Smooth muscle cell (in vitro differentiated cells): ENCODE measurements at regions not wholly inside any gene's neighbourhood (a gene's known extent, or its start where the extent isn't known, plus 50 kb on each side); places are given as distances from the start of the nearest gene placed in this dataset.

Experiments
- DNase-seq: peaks from one replicate; lab custom pipeline; 2025; ENCODE audit not compliant: unreplicated experiment; lab: John Stamatoyannopoulos, UW
- H2AFZ ChIP-seq: fragments of 200-600 bp; sonication (generic); 2 replicates; pipeline ENCODE4 v1.6.0; 2016; ENCODE audit warnings: antibody characterized with exemption, low read depth, mild to moderate bottlenecking
- H3F3A ChIP-seq: fragments of 200-600 bp; sonication (generic); 2 replicates; pipeline ENCODE4 v1.6.0; 2017; ENCODE audit warnings: antibody characterized with exemption, low read depth
- H3K27ac ChIP-seq: fragments of 200-600 bp; sonication (generic); 2 replicates; pipeline ENCODE4 v1.5.1; 2016; ENCODE audit warnings: low read depth, mild to moderate bottlenecking
- H3K27me3 ChIP-seq: fragments of 200-600 bp; sonication (generic); 2 replicates; pipeline ENCODE4 v1.6.1; 2016; ENCODE audit warnings: low read depth, mild to moderate bottlenecking
- H3K36me3 ChIP-seq: fragments of 200-600 bp; sonication (generic); 2 replicates; pipeline ENCODE4 v1.5.1; 2016; ENCODE audit warnings: low read depth
- H3K4me1 ChIP-seq: fragments of 200-600 bp; sonication (generic); 2 replicates; pipeline ENCODE4 v1.5.1; 2016; ENCODE audit warnings: low read depth
- H3K4me2 ChIP-seq: fragments of 200-600 bp; sonication (generic); 2 replicates; pipeline ENCODE4 v1.6.0; 2016; ENCODE audit warnings: mild to moderate bottlenecking
- H3K4me3 ChIP-seq: fragments of 200-600 bp; sonication (generic); 2 replicates; pipeline ENCODE4 v1.5.1; 2016; ENCODE audit warnings: mild to moderate bottlenecking
- H3K79me2 ChIP-seq: fragments of 200-600 bp; sonication (generic); 2 replicates; pipeline ENCODE4 v1.6.0; 2016; ENCODE audit warnings: low read depth, mild to moderate bottlenecking
- H3K9ac ChIP-seq: fragments of 200-600 bp; sonication (generic); 2 replicates; pipeline ENCODE4 v1.6.0; 2016; ENCODE audit warnings: low read depth
- H3K9me3 ChIP-seq: fragments of 200-600 bp; sonication (generic); replicated peaks from 2 replicates; pipeline ENCODE4 v1.5.1; 2016; ENCODE audit warnings: low read depth
- H4K20me1 ChIP-seq: fragments of 200-600 bp; sonication (generic); 2 replicates; pipeline ENCODE4 v1.6.0; 2016; ENCODE audit warnings: low read depth
- WGBS: methylation state at CpG from one replicate; pipeline ENCODE4 v1.1.7; 2016; ENCODE audit warnings: low lambda C conversion rate; 5-methylcytosine and 5-hydroxymethylcytosine counted together
- TF ChIP-seq, protein P1 (sequence below): fragments of 200-600 bp; sonication (generic); IDR thresholded peaks from 2 replicates; pipeline ENCODE4 v1.5.1; 2017; ENCODE audit warnings: borderline replicate concordance, mild to moderate bottlenecking, antibody characterized with exemption; ENCODE audit not compliant: insufficient read depth, poor library complexity, severe bottlenecking

- Histone ChIP-seq H3K4me1 (peaks cover 6% of the 10 kb centered on the region), H3K4me3 (no peak overlapping the region), H3K9ac (no peak overlapping the region), H3K79me2 (no peaks in the 10 kb centered on the region), H3K36me3 (no peaks in the 10 kb centered on the region), H3K4me2 (no peak overlapping the region), H3K9me3 (no peaks in the 10 kb centered on the region), H3K27me3 (no peaks in the 10 kb centered on the region), H3K27ac (no peak overlapping the region), H4K20me1 (no peaks in the 10 kb centered on the region), H2AFZ (no peak overlapping the region), H3F3A (no peaks in the 10 kb centered on the region)
- 95% methylated on average over 12 of the region's 12 CpGs for WGBS
- TF ChIP-seq, protein P1, sequence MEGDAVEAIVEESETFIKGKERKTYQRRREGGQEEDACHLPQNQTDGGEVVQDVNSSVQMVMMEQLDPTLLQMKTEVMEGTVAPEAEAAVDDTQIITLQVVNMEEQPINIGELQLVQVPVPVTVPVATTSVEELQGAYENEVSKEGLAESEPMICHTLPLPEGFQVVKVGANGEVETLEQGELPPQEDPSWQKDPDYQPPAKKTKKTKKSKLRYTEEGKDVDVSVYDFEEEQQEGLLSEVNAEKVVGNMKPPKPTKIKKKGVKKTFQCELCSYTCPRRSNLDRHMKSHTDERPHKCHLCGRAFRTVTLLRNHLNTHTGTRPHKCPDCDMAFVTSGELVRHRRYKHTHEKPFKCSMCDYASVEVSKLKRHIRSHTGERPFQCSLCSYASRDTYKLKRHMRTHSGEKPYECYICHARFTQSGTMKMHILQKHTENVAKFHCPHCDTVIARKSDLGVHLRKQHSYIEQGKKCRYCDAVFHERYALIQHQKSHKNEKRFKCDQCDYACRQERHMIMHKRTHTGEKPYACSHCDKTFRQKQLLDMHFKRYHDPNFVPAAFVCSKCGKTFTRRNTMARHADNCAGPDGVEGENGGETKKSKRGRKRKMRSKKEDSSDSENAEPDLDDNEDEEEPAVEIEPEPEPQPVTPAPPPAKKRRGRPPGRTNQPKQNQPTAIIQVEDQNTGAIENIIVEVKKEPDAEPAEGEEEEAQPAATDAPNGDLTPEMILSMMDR = no peak
- DNase-seq = no peak
Measured at GRCh38 chr5:3684771-3685354, 89.2 kb downstream of the IRX1 start.

- no peak overlapping the region for H3K9ac ChIP-seq
- TF ChIP-seq, protein P1 = no peak
- H3K27ac ChIP-seq = no peak overlapping the region
- H3K4me1 ChIP-seq = no peaks in the 10 kb centered on the region
- no peaks in the 10 kb centered on the region for H3K9me3 ChIP-seq
- 74% methylated on average over 5 of the region's 5 CpGs for WGBS
- no peaks in the 10 kb centered on the region for H3K79me2 ChIP-seq
- H3K36me3 ChIP-seq = no peaks in the 10 kb centered on the region
- H3K4me2 ChIP-seq = no peak overlapping the region
- H3K27me3 ChIP-seq = no peaks in the 10 kb centered on the region
- H4K20me1 ChIP-seq = no peaks in the 10 kb centered on the region
- H3F3A ChIP-seq = no peaks in the 10 kb centered on the region
- H2AFZ ChIP-seq = no peak overlapping the region
- no peak for DNase-seq
- no peak overlapping the region for H3K4me3 ChIP-seq
Measured at GRCh38 chr5:3694819-3695218, 99.2 kb downstream of the IRX1 start.

DNA sequence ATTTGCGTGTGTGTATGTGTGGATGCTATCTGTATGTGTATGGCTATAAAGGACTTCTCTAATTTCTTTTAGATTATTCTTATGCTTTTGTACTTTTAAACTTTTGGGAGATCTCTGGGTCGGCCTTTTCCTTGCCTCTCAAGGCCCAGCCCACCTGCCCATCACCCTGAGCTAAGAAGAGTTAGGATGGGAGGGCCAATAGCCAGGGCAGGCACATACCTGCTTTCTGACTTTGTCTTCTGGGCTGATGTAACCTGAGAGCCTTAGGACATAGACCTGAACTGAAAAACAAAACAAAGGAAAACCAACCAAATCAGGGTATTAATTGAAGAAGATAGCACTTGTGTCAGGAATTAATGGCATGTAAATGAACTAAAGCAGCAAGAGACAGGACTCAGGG, 100.2 kb downstream of the IRX1 start:
- WGBS = 68% methylated on average over 2 of the region's 2 CpGs
- H3F3A ChIP-seq = no peaks in the 10 kb centered on the region
- H3K27me3 ChIP-seq = no peaks in the 10 kb centered on the region
- TF ChIP-seq, protein P1 = no peak
- no peak for DNase-seq
- H3K9me3 ChIP-seq = no peaks in the 10 kb centered on the region
- no peak overlapping the region for H3K4me2 ChIP-seq
- H3K9ac ChIP-seq = no peak overlapping the region
- H3K4me1 ChIP-seq = no peaks in the 10 kb centered on the region
- no peak overlapping the region for H3K27ac ChIP-seq
- H2AFZ ChIP-seq = no peak overlapping the region
- no peaks in the 10 kb centered on the region for H3K36me3 ChIP-seq
- no peaks in the 10 kb centered on the region for H3K79me2 ChIP-seq
- no peak overlapping the region for H3K4me3 ChIP-seq
- no peaks in the 10 kb centered on the region for H4K20me1 ChIP-seq

DNA sequence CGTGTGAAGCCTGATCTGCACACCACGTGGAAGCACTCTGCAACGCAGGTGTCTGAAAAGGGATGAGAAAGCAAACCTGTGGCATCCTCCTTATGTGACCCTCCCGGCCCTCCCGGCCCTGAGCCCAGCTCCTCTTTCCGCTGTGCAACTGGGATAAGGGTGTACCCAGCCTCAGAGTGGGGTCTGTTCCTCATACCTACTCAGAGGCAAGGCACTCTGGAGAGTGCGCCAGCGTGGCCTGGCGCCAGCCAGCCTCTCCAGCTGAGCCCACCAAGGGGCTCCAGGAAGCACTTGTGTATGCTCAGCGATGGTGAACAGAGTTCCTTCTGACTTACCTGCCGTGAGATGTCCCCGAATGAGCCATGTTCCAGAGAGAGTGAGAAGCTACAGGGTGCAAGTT, 102.8 kb downstream of the IRX1 start:
- Histone ChIP-seq H3K79me2 (no peaks in the 10 kb centered on the region), H3K36me3 (no peaks in the 10 kb centered on the region), H3K9ac (no peak overlapping the region), H3K4me3 (no peak overlapping the region), H3K9me3 (no peaks in the 10 kb centered on the region), H3K27me3 (no peaks in the 10 kb centered on the region), H2AFZ (no peak overlapping the region), H3F3A (no peaks in the 10 kb centered on the region), H3K4me1 (no peaks in the 10 kb centered on the region), H4K20me1 (no peaks in the 10 kb centered on the region), H3K27ac (no peak overlapping the region), H3K4me2 (no peak overlapping the region)
- TF ChIP-seq, protein P1 = no peak
- DNase-seq = no peak
- WGBS = 85% methylated on average over 12 of the region's 12 CpGs
